Endothelial cell (in vitro differentiated cells): ENCODE measurements at regions not wholly inside any gene's neighbourhood (a gene's known extent, or its start where the extent isn't known, plus 50 kb on each side); places are given as distances from the start of the nearest gene placed in this dataset.
"Not testable (repeated sequence)": the region's sequence is repeated elsewhere in the genome, so short reads cannot be mapped to it uniquely, and the experiment has no call there.

Experiments
- DNase-seq: peaks from one replicate; pipeline ENCODE4 v3.0.0; 2021; ENCODE audit warnings: low spot score
- H3K27ac Mint-ChIP-seq: one replicate; pipeline ENCODE4 v1.8.0; 2021; ENCODE audit warnings: mixed read lengths, inconsistent platforms; ENCODE audit not compliant: unreplicated experiment
- H3K27me3 Mint-ChIP-seq: one replicate; pipeline ENCODE4 v1.8.0; 2021; ENCODE audit warnings: mild to moderate bottlenecking, moderate library complexity, mixed read lengths, inconsistent platforms; ENCODE audit not compliant: unreplicated experiment
- H3K36me3 Mint-ChIP-seq: one replicate; pipeline ENCODE4 v1.8.0; 2021; ENCODE audit warnings: mild to moderate bottlenecking, low read depth, mixed read lengths, inconsistent platforms; ENCODE audit not compliant: unreplicated experiment
- H3K4me1 Mint-ChIP-seq: one replicate; pipeline ENCODE4 v1.8.0; 2021; ENCODE audit warnings: mild to moderate bottlenecking, mixed read lengths, inconsistent platforms; ENCODE audit not compliant: unreplicated experiment
- H3K4me3 Mint-ChIP-seq: one replicate; pipeline ENCODE4 v1.8.0; 2021; ENCODE audit warnings: mild to moderate bottlenecking, mixed read lengths, inconsistent platforms; ENCODE audit not compliant: unreplicated experiment
- H3K9me3 Mint-ChIP-seq: one replicate; pipeline ENCODE4 v1.8.0; 2021; ENCODE audit warnings: mixed read lengths, inconsistent platforms; ENCODE audit not compliant: unreplicated experiment
- CTCF ChIP-seq: fragments of 200-600 bp; sonication (generic); IDR thresholded peaks from one replicate; pipeline ENCODE4 v1.5.0; 2021; ENCODE audit warnings: antibody characterized with exemption; ENCODE audit not compliant: unreplicated experiment

GRCh38 chr15:96058103-96058851 is 272.2 kb upstream of the NR2F2 start:
- Mint-ChIP-seq H3K9me3 (no peaks in the 10 kb centered on the region), H3K27me3 (no peaks in the 10 kb centered on the region), H3K4me3 (no peak overlapping the region), H3K36me3 (no peaks in the 10 kb centered on the region), H3K4me1 (peaks cover 3% of the 10 kb centered on the region), H3K27ac (no peak overlapping the region)
- no peak for TF ChIP-seq CTCF
- no peak for DNase-seq

GRCh38 chr15:96058852-96059103 is 271.7 kb upstream of the NR2F2 start:
- not testable (repeated sequence) for H3K4me3 Mint-ChIP-seq, H3K4me1 Mint-ChIP-seq, H3K27ac Mint-ChIP-seq, H3K27me3 Mint-ChIP-seq, DNase-seq, H3K9me3 Mint-ChIP-seq, H3K36me3 Mint-ChIP-seq

GRCh38 chr15:96060591-96060990 is 269.9 kb upstream of the NR2F2 start:
- H3K4me1 Mint-ChIP-seq, H3K27me3 Mint-ChIP-seq, H3K36me3 Mint-ChIP-seq, H3K9me3 Mint-ChIP-seq, H3K4me3 Mint-ChIP-seq, DNase-seq, H3K27ac Mint-ChIP-seq: not testable (repeated sequence)

GRCh38 chr15:96064351-96064756 is 266.1 kb upstream of the NR2F2 start:
- Mint-ChIP-seq H3K4me3 (no peak overlapping the region), H3K36me3 (no peaks in the 10 kb centered on the region), H3K4me1 (no peaks in the 10 kb centered on the region), H3K27me3 (peaks cover 2% of the 10 kb centered on the region), H3K9me3 (no peaks in the 10 kb centered on the region), H3K27ac (no peak overlapping the region)
- TF ChIP-seq CTCF: no peak
- no peak for DNase-seq

- peaks cover 2% of the 10 kb centered on the region for H3K27me3 Mint-ChIP-seq
Observed at GRCh38 chr15:96066126-96066525, 264.4 kb upstream of the NR2F2 start.

More at GRCh38 chr15:96066126-96066525, 264.4 kb upstream of the NR2F2 start:
- no peaks in the 10 kb centered on the region for H3K36me3 Mint-ChIP-seq
- no peaks in the 10 kb centered on the region for H3K4me1 Mint-ChIP-seq
- TF ChIP-seq CTCF: no peak
- no peak overlapping the region for H3K27ac Mint-ChIP-seq
- H3K4me3 Mint-ChIP-seq: no peak overlapping the region
- H3K9me3 Mint-ChIP-seq: no peaks in the 10 kb centered on the region
- no peak for DNase-seq
